DND-41 (cell line): ENCODE measurements at regions not wholly inside any gene's neighbourhood (a gene's known extent, or its start where the extent isn't known, plus 50 kb on each side); places are given as distances from the start of the nearest gene placed in this dataset.

Experiments
- ATAC-seq: fragments of 200-7000 bp; cut with Tn5 transposase; 3 replicates; pipeline ENCODE4 v1.9.1; 2021; ENCODE audit warnings: low read depth; ENCODE audit not compliant: insufficient read depth
- DNase-seq: peaks from one replicate; pipeline ENCODE4 v3.0.0-alpha.2; 2020
- H2AFZ ChIP-seq: 2 replicates; pipeline ENCODE4 v1.6.0; 2012; ENCODE audit warnings: low read depth, low read length
- H3K27ac ChIP-seq: 2 replicates; pipeline ENCODE4 v1.5.1; 2012; ENCODE audit warnings: low read length, inconsistent platforms
- H3K27me3 ChIP-seq: fragments of 200-600 bp; sonication (generic); 2 replicates; pipeline ENCODE4 v1.6.0; 2012; ENCODE audit warnings: low read length, mild to moderate bottlenecking, inconsistent platforms; ENCODE audit not compliant: insufficient read depth, poor library complexity
- H3K36me3 ChIP-seq: 2 replicates; pipeline ENCODE4 v1.5.1; 2012; ENCODE audit warnings: low read length, inconsistent platforms; ENCODE audit not compliant: insufficient read depth
- H3K4me1 ChIP-seq: 2 replicates; pipeline ENCODE4 v1.5.1; 2012; ENCODE audit warnings: mild to moderate bottlenecking, low read length; ENCODE audit not compliant: insufficient read depth
- H3K4me2 ChIP-seq: 2 replicates; pipeline ENCODE4 v1.6.0; 2012; ENCODE audit warnings: mild to moderate bottlenecking, moderate library complexity, low read length, inconsistent platforms; ENCODE audit not compliant: insufficient read depth
- H3K4me3 ChIP-seq, 2 experiments: fragments of 200-600 bp in 1 of 2; shearing (Covaris generic) in 1 of 2; 2 replicates each; pipeline ENCODE4 v1.5.1; 2012 to 2016; ENCODE audit warnings: inconsistent platforms in 2 of 2, low read length in 2 of 2, mild to moderate bottlenecking in 2 of 2, low read depth in 1 of 2, moderate library complexity in 1 of 2
- H3K79me2 ChIP-seq: 2 replicates; pipeline ENCODE4 v1.6.0; 2012; ENCODE audit warnings: low read length, inconsistent platforms; ENCODE audit not compliant: insufficient read depth
- H3K9ac ChIP-seq: 2 replicates; pipeline ENCODE4 v1.6.0; 2012; ENCODE audit warnings: low read depth, mild to moderate bottlenecking, inconsistent platforms, low read length, moderate library complexity
- H3K9me3 ChIP-seq: 2 replicates; pipeline ENCODE4 v1.5.1; 2012; ENCODE audit warnings: low read length, moderate library complexity, mild to moderate bottlenecking, inconsistent platforms; ENCODE audit not compliant: insufficient read depth, severe bottlenecking
- H4K20me1 ChIP-seq: 2 replicates; pipeline ENCODE4 v1.6.0; 2012; ENCODE audit warnings: low read length; ENCODE audit not compliant: insufficient read depth
- CTCF ChIP-seq: IDR thresholded peaks from 2 replicates; pipeline ENCODE4 v1.5.1; 2012; ENCODE audit warnings: borderline replicate concordance, low read length, moderate library complexity, mild to moderate bottlenecking; ENCODE audit not compliant: poor library complexity, severe bottlenecking; ENCODE audit errors: extremely low read depth
- EZH2 ChIP-seq: IDR thresholded peaks from 3 replicates; pipeline ENCODE4 v1.6.1; 2012; ENCODE audit warnings: borderline replicate concordance, low read depth, mild to moderate bottlenecking, moderate library complexity, low read length, inconsistent platforms; ENCODE audit not compliant: severe bottlenecking

GRCh38 chr16:64445649-64446048 is 676.2 kb downstream of the CDH11 start:
- H3K27me3 ChIP-seq: no peaks in the 10 kb centered on the region
- no peak overlapping the region for H3K27ac ChIP-seq
- no peaks in the 10 kb centered on the region for H3K4me1 ChIP-seq
- no peak for TF ChIP-seq EZH2
- no peak for TF ChIP-seq CTCF
- H4K20me1 ChIP-seq: no peaks in the 10 kb centered on the region
- H3K9me3 ChIP-seq: no peaks in the 10 kb centered on the region
- no peaks in the 10 kb centered on the region for H3K79me2 ChIP-seq
- no peak overlapping the region for H3K4me2 ChIP-seq
- H3K9ac ChIP-seq: no peak overlapping the region
- ATAC-seq: no peak
- H3K4me3 ChIP-seq: no peak overlapping the region
- H2AFZ ChIP-seq: no peak overlapping the region
- H3K36me3 ChIP-seq: no peaks in the 10 kb centered on the region
- DNase-seq: no peak

GRCh38 chr16:64445245-64445644 is 676.6 kb downstream of the CDH11 start:
- no peaks in the 10 kb centered on the region for H4K20me1 ChIP-seq
- H3K79me2 ChIP-seq: no peaks in the 10 kb centered on the region
- no peak overlapping the region for H3K4me2 ChIP-seq
- TF ChIP-seq CTCF (no peak), EZH2 (no peak)
- H3K9ac ChIP-seq: no peak overlapping the region
- no peaks in the 10 kb centered on the region for H3K9me3 ChIP-seq
- ATAC-seq: no peak
- H3K4me3 ChIP-seq: no peak overlapping the region
- no peaks in the 10 kb centered on the region for H3K4me1 ChIP-seq
- H3K27me3 ChIP-seq: no peaks in the 10 kb centered on the region
- no peak overlapping the region for H2AFZ ChIP-seq
- DNase-seq: no peak
- H3K27ac ChIP-seq: no peak overlapping the region
- no peaks in the 10 kb centered on the region for H3K36me3 ChIP-seq

- no peaks in the 10 kb centered on the region for H3K4me1 ChIP-seq
- ATAC-seq (no peak), DNase-seq (no peak)
- no peaks in the 10 kb centered on the region for H3K9me3 ChIP-seq
- H2AFZ ChIP-seq: no peak overlapping the region
- H3K27ac ChIP-seq: no peak overlapping the region
- no peaks in the 10 kb centered on the region for H4K20me1 ChIP-seq
- TF ChIP-seq EZH2: no peak
- TF ChIP-seq CTCF: no peak
- H3K36me3 ChIP-seq: no peaks in the 10 kb centered on the region
- H3K4me3 ChIP-seq: no peak overlapping the region
- no peaks in the 10 kb centered on the region for H3K27me3 ChIP-seq
- H3K79me2 ChIP-seq: no peaks in the 10 kb centered on the region
- no peak overlapping the region for H3K4me2 ChIP-seq
- no peak overlapping the region for H3K9ac ChIP-seq
These were observed 681.4 kb downstream of the CDH11 start for GRCh38 chr16:64440421-64440831.

- Histone ChIP-seq H3K79me2 (no peaks in the 10 kb centered on the region), H3K27ac (no peak overlapping the region), H3K4me2 (no peak overlapping the region), H2AFZ (no peak overlapping the region), H3K9me3 (no peaks in the 10 kb centered on the region), H3K36me3 (no peaks in the 10 kb centered on the region), H4K20me1 (no peaks in the 10 kb centered on the region), H3K27me3 (no peaks in the 10 kb centered on the region), H3K4me1 (no peaks in the 10 kb centered on the region), H3K9ac (no peak overlapping the region), H3K4me3 (no peak overlapping the region)
- TF ChIP-seq EZH2 (no peak), CTCF (no peak)
- ATAC-seq (no peak), DNase-seq (no peak)
These were observed 681.9 kb downstream of the CDH11 start for GRCh38 chr16:64440005-64440404.
